Ureter (tissue), 1 donor: ENCODE measurements at regions not wholly inside any gene's neighbourhood (a gene's known extent, or its start where the extent isn't known, plus 50 kb on each side); places are given as distances from the start of the nearest gene placed in this dataset.

Source experiments
- DNase-seq: peaks from one replicate; pipeline ENCODE4 v3.0.0-alpha.2; 2020; ENCODE audit warnings: low spot score
- donor health status: DM: yes; HTN: yes; CAD: no.

- DNase-seq, result no peak
Observed at GRCh38 chr3:86733257-86733656, 257.7 kb downstream of the VGLL3 start.

GRCh38 chr3:86731501-86731901 is 259.4 kb downstream of the VGLL3 start:
- DNase-seq, result no peak

- DNase-seq, result no peak
Observed at GRCh38 chr3:86723433-86723832, 267.5 kb downstream of the VGLL3 start.

GRCh38 chr3:86711634-86712033 is 279.3 kb downstream of the VGLL3 start:
- no peak for DNase-seq

GRCh38 chr3:86708893-86709292 is 282.1 kb downstream of the VGLL3 start:
- no peak for DNase-seq

- DNase-seq, result no peak
Observed at GRCh38 chr3:86702381-86702958, 288.5 kb downstream of the VGLL3 start.

- DNase-seq, result no peak
Observed at GRCh38 chr3:86695752-86696151, 295.2 kb downstream of the VGLL3 start.

- DNase-seq, result no peak
Observed at GRCh38 chr3:86673991-86674390, 317.0 kb downstream of the VGLL3 start.

GRCh38 chr3:86661817-86662216 is 329.1 kb downstream of the VGLL3 start:
- no peak for DNase-seq

- DNase-seq, result no peak
Observed at GRCh38 chr3:86658876-86659275, 332.1 kb downstream of the VGLL3 start.

- no peak for DNase-seq
Observed at GRCh38 chr3:86654806-86655460, 336.0 kb downstream of the VGLL3 start.

GRCh38 chr3:86653661-86654205 is 337.2 kb downstream of the VGLL3 start:
- DNase-seq, result no peak

GRCh38 chr3:86648087-86648486 is 342.9 kb downstream of the VGLL3 start:
- no peak for DNase-seq

- DNase-seq, result no peak
Observed at GRCh38 chr3:86645756-86646155, 345.2 kb downstream of the VGLL3 start.

GRCh38 chr3:86634361-86634760 is 356.6 kb downstream of the VGLL3 start:
- no peak for DNase-seq

- DNase-seq, result no peak
Observed at GRCh38 chr3:86629511-86629910, 361.4 kb downstream of the VGLL3 start.

- no peak for DNase-seq
Observed at GRCh38 chr3:86624192-86624591, 366.8 kb downstream of the VGLL3 start.

- DNase-seq, result no peak
Observed at GRCh38 chr3:86618706-86619105, 372.2 kb downstream of the VGLL3 start.

- DNase-seq, result no peak
Observed at GRCh38 chr3:86605166-86605565, 385.8 kb downstream of the VGLL3 start.

- no peak for DNase-seq
Observed at GRCh38 chr3:86595696-86596095, 395.3 kb downstream of the VGLL3 start.

GRCh38 chr3:86594838-86595237 is 396.1 kb downstream of the VGLL3 start:
- no peak for DNase-seq

GRCh38 chr3:86578071-86578470 is 412.9 kb downstream of the VGLL3 start:
- no peak for DNase-seq

GRCh38 chr3:86563400-86563970 is 427.5 kb downstream of the VGLL3 start:
- no peak for DNase-seq
